IMR-90 (cell line): ENCODE measurements at regions not wholly inside any gene's neighbourhood (a gene's known extent, or its start where the extent isn't known, plus 50 kb on each side); places are given as distances from the start of the nearest gene placed in this dataset.

Source experiments
- ATAC-seq: fragments of 200-7000 bp; cut with Tn5 transposase; 2 replicates; pipeline ENCODE4 v1.9.1; 2020; ENCODE audit warnings: low read depth, mild to moderate bottlenecking, moderate library complexity
- BruUV-seq: library from RNA; stranded (reverse); fragments of 400-500 nt; replicated peaks from 2 replicates; lab custom pipeline; 2021; lab: Mats Ljungman, UMichigan
- CTCF ChIA-PET: fragments of 300-600 bp; formaldehyde crosslinking; extraction: SDS; loops from one replicate; lab custom pipeline; 2021; ENCODE audit warnings: antibody characterized with exemption; lab: Yijun Ruan, JAX
- POLR2A ChIA-PET: fragments of 300-600 bp; sonication (Branson Sonifier 250); formaldehyde crosslinking; loops from one replicate; lab custom pipeline; 2022; ENCODE audit warnings: antibody characterized with exemption; ENCODE audit not compliant: unreplicated experiment; lab: Charles Lee
- DNase-seq: peaks from one replicate; pipeline ENCODE4 v3.0.0; 2013
- H2AFZ ChIP-seq: replicated peaks from 2 replicates; pipeline ENCODE3; 2013; ENCODE audit warnings: low read length, mild to moderate bottlenecking; ENCODE audit not compliant: poor library complexity
- H2AK5ac ChIP-seq: 2 replicates; pipeline ENCODE4 v1.6.1; 2013; ENCODE audit warnings: low read depth, low read length, inconsistent platforms
- H2AK9ac ChIP-seq: replicated peaks from 2 replicates; pipeline ENCODE3; 2013; ENCODE audit warnings: mild to moderate bottlenecking, low read depth, low read length, moderate library complexity; ENCODE audit not compliant: poor library complexity
- H2BK120ac ChIP-seq: 2 replicates; pipeline ENCODE4 v1.6.1; 2013; ENCODE audit warnings: low read depth, low read length, inconsistent platforms
- H2BK15ac ChIP-seq: 3 replicates; pipeline ENCODE4 v1.6.1; 2013; ENCODE audit warnings: low read depth, low read length, inconsistent platforms
- H2BK20ac ChIP-seq: 2 replicates; pipeline ENCODE4 v1.6.1; 2013; ENCODE audit warnings: low read depth, mild to moderate bottlenecking, inconsistent platforms, low read length, moderate library complexity
- H2BK5ac ChIP-seq: 2 replicates; pipeline ENCODE4 v1.6.1; 2013; ENCODE audit warnings: mild to moderate bottlenecking, low read depth, low read length, inconsistent platforms; ENCODE audit not compliant: poor library complexity, severe bottlenecking
- H3K14ac ChIP-seq: replicated peaks from 2 replicates; pipeline ENCODE4 v1.6.1; 2013; ENCODE audit warnings: low read depth, low read length, inconsistent platforms
- H3K18ac ChIP-seq: 2 replicates; pipeline ENCODE4 v1.6.1; 2013; ENCODE audit warnings: low read depth, low read length, control low read depth
- H3K23ac ChIP-seq: 2 replicates; pipeline ENCODE4 v1.6.1; 2013; ENCODE audit warnings: low read depth, low read length, inconsistent platforms
- H3K27ac ChIP-seq: 2 replicates; pipeline ENCODE4 v1.5.1; 2013; ENCODE audit warnings: mild to moderate bottlenecking, control low read depth, low read length; ENCODE audit not compliant: insufficient read depth
- H3K27me3 ChIP-seq: 2 replicates; pipeline ENCODE4 v1.6.1; 2013; ENCODE audit warnings: low read length; ENCODE audit not compliant: control insufficient read depth, insufficient read depth
- H3K36me3 ChIP-seq: 2 replicates; pipeline ENCODE4 v1.6.1; 2013; ENCODE audit warnings: low read length, mixed read lengths; ENCODE audit not compliant: control insufficient read depth, insufficient read depth
- H3K4ac ChIP-seq: 2 replicates; pipeline ENCODE4 v1.6.1; 2013; ENCODE audit warnings: low read depth, low read length, inconsistent platforms
- H3K4me1 ChIP-seq: 2 replicates; pipeline ENCODE4 v1.6.1; 2013; ENCODE audit warnings: low read length, mixed read lengths; ENCODE audit not compliant: control insufficient read depth, insufficient read depth
- H3K4me2 ChIP-seq: 2 replicates; pipeline ENCODE4 v1.6.1; 2013; ENCODE audit warnings: low read depth, mild to moderate bottlenecking, control low read depth, low read length, moderate library complexity
- H3K4me3 ChIP-seq: 2 replicates; pipeline ENCODE4 v1.5.1; 2013; ENCODE audit warnings: low read depth, mild to moderate bottlenecking, control low read depth, low read length, moderate library complexity; ENCODE audit not compliant: insufficient read depth
- H3K56ac ChIP-seq: 2 replicates; pipeline ENCODE4 v1.6.1; 2013; ENCODE audit warnings: low read length, inconsistent platforms; ENCODE audit not compliant: insufficient read depth; ENCODE audit errors: extremely low read depth
- H3K79me1 ChIP-seq, 2 experiments: 2 replicates each; pipeline ENCODE4 v1.6.1; 2013; ENCODE audit warnings: low read length in 2 of 2, inconsistent platforms in 1 of 2, low read depth in 1 of 2
- H3K9ac ChIP-seq: 2 replicates; pipeline ENCODE4 v1.6.1; 2013; ENCODE audit warnings: low read depth, low read length, control low read depth
- H3K9me1 ChIP-seq: 2 replicates; pipeline ENCODE4 v1.6.1; 2013; ENCODE audit warnings: low read length, inconsistent platforms; ENCODE audit not compliant: insufficient read depth
- H3K9me3 ChIP-seq: 2 replicates; pipeline ENCODE4 v1.6.1; 2013; ENCODE audit warnings: low read length; ENCODE audit not compliant: control insufficient read depth, insufficient read depth
- H4K20me1 ChIP-seq: 2 replicates; pipeline ENCODE4 v1.6.1; 2013; ENCODE audit warnings: low read length, inconsistent platforms; ENCODE audit not compliant: insufficient read depth
- H4K5ac ChIP-seq: 2 replicates; pipeline ENCODE4 v1.6.1; 2013; ENCODE audit warnings: mild to moderate bottlenecking, low read depth, low read length, control low read depth
- H4K8ac ChIP-seq, 2 experiments: 2 replicates each; pipeline ENCODE4 v1.6.1; 2013; ENCODE audit warnings: low read depth in 2 of 2, low read length in 2 of 2, control low read depth in 1 of 2, inconsistent platforms in 1 of 2
- H4K91ac ChIP-seq: 2 replicates; pipeline ENCODE4 v1.6.1; 2013; ENCODE audit warnings: low read depth, low read length, inconsistent platforms; ENCODE audit not compliant: insufficient read depth
- BHLHE40 ChIP-seq: fragments of 150-350 bp; IDR thresholded peaks from 2 replicates; pipeline ENCODE4 v1.6.1; 2016; ENCODE audit warnings: mild to moderate bottlenecking, low read depth, low read length
- CEBPB ChIP-seq: IDR thresholded peaks from 2 replicates; pipeline ENCODE4 v1.6.1; 2012; ENCODE audit warnings: low read depth, low read length, improper control_type of control experiment
- MAZ ChIP-seq: IDR thresholded peaks from 2 replicates; pipeline ENCODE4 v1.6.1; 2012; ENCODE audit warnings: low read depth, mild to moderate bottlenecking, low read length, improper control_type of control experiment, moderate library complexity, borderline replicate concordance
- POLR2A ChIP-seq: IDR thresholded peaks from 2 replicates; pipeline ENCODE4 v1.6.1; 2012; ENCODE audit warnings: mild to moderate bottlenecking, low read depth, low read length
- RCOR1 ChIP-seq: IDR thresholded peaks from 2 replicates; pipeline ENCODE4 v1.6.1; 2012; ENCODE audit warnings: mild to moderate bottlenecking, low read length, improper control_type of control experiment; ENCODE audit not compliant: insufficient replicate concordance
- RFX5 ChIP-seq: IDR thresholded peaks from 2 replicates; pipeline ENCODE4 v1.8.0; 2012; ENCODE audit warnings: low read depth, mild to moderate bottlenecking, low read length, moderate library complexity
- WGBS, 2 experiments: methylation state at CpG; one replicate each; pipeline versions ENCODE4 v1.1.5 to v1.1.7; 2013; ENCODE audit warnings: missing lambda C conversion rate in 2 of 2; ENCODE audit not compliant: insufficient read length in 1 of 2; ENCODE audit errors: extremely low coverage in 2 of 2; 5-methylcytosine and 5-hydroxymethylcytosine counted together
- dilution Hi-C: fragments of 300-500 bp; cut with HindIII; formaldehyde crosslinking; loops from one replicate; pipeline ENCODE4 v1.14.3; 2018; ENCODE audit warnings: low sequenced_read_pairs; ENCODE audit not compliant: unreplicated experiment
- in situ Hi-C: fragments of 300-500 bp; cut with MboI; formaldehyde crosslinking; loops from 3 replicates; pipeline ENCODE4 v1.14.3; 2019; ENCODE audit warnings: low sequenced_read_pairs, inconsistent platforms, mixed read lengths
- intact Hi-C: fragments of 100-400 bp; cut with micrococcal nuclease; formaldehyde crosslinking; loops from 2 replicates; pipeline ENCODE4 v1.10.0; 2022
- TF ChIP-seq, protein P1 (sequence below): fragments of 150-350 bp; IDR thresholded peaks from 2 replicates; pipeline ENCODE4 v1.6.1; 2017; ENCODE audit warnings: mild to moderate bottlenecking, antibody characterized with exemption, low read length, low read depth

GRCh38 chr7:70884809-70885208 lies 247.1 kb upstream of the GALNT17 start:
- Histone ChIP-seq H4K8ac (no peak overlapping the region), H2AK5ac (no peak overlapping the region), H3K79me1 (no peaks in the 10 kb centered on the region), H3K27me3 (no peaks in the 10 kb centered on the region), H3K14ac (no peak overlapping the region), H2AK9ac (no peak overlapping the region), H4K20me1 (no peaks in the 10 kb centered on the region), H3K4me2 (no peak overlapping the region), H3K4me3 (no peak overlapping the region), H3K36me3 (no peaks in the 10 kb centered on the region), H4K91ac (no peak overlapping the region), H3K4ac (no peak overlapping the region), H3K18ac (no peak overlapping the region), H3K9ac (no peak overlapping the region), H2BK120ac (no peak overlapping the region), H3K23ac (no peak overlapping the region), H2BK5ac (no peak overlapping the region), H2AFZ (no peak overlapping the region), H2BK20ac (no peak overlapping the region), H3K4me1 (no peaks in the 10 kb centered on the region), H2BK15ac (no peak overlapping the region), H3K9me1 (no peaks in the 10 kb centered on the region), H3K56ac (no peak overlapping the region), H3K27ac (no peak overlapping the region), H4K5ac (no peak overlapping the region), H3K9me3 (peaks cover 11% of the 10 kb centered on the region)
- intact Hi-C loops = no loop called here
- WGBS, 2 experiments = 43% methylated on average over 1 of the region's 3 CpGs; no CpG with 5 or more reads in 1 of the 2 experiments
- CTCF ChIA-PET = no interaction called here
- POLR2A ChIA-PET = no interaction called here
- DNase-seq = no peak
- no peak for ATAC-seq
- in situ Hi-C loops = no loop called here
- no TSS peak for BruUV-seq
- no peak for TF ChIP-seq CEBPB
- TF ChIP-seq BHLHE40 = no peak
- no peak for TF ChIP-seq RFX5
- no peak for TF ChIP-seq POLR2A
- TF ChIP-seq, protein P1, sequence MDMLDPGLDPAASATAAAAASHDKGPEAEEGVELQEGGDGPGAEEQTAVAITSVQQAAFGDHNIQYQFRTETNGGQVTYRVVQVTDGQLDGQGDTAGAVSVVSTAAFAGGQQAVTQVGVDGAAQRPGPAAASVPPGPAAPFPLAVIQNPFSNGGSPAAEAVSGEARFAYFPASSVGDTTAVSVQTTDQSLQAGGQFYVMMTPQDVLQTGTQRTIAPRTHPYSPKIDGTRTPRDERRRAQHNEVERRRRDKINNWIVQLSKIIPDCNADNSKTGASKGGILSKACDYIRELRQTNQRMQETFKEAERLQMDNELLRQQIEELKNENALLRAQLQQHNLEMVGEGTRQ = no peak
- no peak for TF ChIP-seq RCOR1
- TF ChIP-seq MAZ = no peak
- dilution Hi-C loops = no loop called here
